Stimulated activated CD4-positive, alpha-beta T cell treated with anti-CD3 and anti-CD28 coated beads, Interleukin-1b, Interleukin-23, amount 100 ng/mL, for 24 hours (primary cell): ENCODE measurements at regions not wholly inside any gene's neighbourhood (a gene's known extent, or its start where the extent isn't known, plus 50 kb on each side); places are given as distances from the start of the nearest gene placed in this dataset.

Source experiments
- DNase-seq, 4 experiments: peaks; one replicate each; pipeline ENCODE4 v3.0.0-alpha.2; 2020; ENCODE audit warnings: low read depth in 4 of 4, low spot score in 1 of 4

DNA sequence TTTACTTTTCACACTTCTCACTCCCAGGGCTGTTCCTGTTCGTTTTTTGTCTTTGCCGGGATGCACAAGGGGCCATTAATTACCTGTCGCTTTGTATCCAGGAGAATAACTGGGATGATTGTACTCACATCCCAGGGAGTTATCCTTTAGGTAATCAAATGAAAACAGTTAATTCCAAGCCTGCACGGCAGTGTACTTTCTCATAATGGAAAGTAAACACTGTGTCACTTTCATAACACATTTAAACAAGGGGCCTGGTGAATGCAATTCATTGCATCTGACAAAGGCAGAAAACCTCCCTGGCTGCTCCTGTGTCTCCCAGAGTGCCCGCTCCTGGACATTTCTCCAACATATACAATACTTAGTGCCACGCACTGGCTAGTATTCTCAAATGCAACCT is 138.7 kb upstream of the CELF2 start:
- no peak for DNase-seq

DNA sequence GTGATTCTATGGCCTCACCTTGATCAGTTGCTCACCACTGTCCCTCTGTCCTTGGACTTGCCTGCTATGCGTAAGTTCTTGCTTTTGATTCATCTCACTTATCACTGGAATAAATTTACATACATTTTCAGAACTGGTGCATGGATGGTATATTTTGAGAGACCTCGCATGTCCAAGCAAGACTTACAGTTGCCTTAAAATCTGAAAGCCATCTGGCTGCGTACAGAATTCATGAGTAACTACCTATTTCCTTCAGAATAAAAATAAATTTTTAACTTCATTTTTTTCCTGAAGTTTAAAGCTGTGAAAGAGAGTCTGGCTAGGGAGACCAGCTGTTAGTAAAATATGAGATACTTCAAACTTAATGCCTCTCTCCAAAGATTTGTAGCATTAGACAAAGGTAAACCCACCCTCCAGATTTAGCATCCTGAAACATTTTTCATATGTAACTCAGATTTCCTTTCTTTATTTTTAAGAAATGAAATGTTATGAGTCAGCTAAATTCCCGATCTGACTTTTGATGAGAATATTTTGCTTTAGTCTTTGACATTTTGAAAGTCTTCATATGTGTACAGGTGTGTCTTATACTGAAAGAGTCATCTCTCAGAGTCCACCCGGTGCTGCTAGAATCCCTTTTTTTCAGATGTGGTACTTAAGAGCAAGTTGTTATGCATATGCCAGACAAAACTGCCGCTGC is 136.4 kb upstream of the CELF2 start:
- no peak for DNase-seq

DNA sequence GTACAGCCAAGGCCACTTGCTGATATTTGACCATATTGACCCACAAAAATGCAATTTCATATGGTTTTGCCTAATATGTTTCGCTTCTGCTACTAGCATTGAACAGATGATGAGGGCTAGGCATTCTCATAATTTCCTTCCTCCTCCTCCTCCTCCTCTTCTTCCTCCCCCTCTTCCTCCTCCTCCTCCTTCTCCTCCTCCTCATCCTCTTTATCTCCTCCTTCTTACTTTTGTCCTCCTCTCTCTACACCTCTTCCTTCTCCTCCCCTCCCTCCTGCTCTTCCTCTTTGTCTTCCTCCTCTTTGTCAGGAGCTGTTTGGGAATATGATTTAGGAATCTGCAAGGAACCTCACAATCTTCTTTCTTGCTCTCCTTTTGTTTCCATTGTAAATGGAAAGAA is 133.9 kb upstream of the CELF2 start:
- no peak for DNase-seq

DNA sequence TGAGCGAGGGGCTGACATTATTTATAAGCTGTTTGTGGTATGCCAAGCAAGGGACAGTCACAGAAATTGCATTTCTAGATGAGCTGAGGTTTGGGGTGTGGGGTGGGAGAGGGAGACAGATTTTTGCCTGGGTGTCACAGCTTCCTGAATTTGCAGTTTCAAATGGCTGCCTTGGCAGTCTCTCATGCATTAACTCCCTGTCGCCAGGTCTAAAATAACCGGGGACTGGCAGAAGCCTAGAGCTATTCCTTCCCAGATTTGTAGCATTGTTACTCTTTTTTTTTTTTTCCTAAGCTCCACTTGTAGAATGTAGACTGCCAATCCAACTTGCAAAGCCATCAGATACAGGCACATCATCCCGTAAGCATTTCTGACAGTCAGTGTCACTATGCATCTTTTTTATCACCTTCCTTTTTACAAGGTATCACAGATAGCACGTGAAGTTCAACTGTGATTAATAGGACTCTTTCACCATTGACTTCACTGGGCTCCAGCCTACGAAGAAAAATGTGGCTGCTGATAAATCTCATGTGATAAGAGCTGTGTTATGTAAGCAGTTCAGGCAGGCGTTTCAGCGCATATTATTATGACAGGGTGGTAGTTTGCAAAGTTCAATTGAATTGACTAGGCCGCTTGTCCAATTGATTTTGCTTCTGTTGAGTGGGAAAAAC is 130.7 kb upstream of the CELF2 start:
- no peak for DNase-seq

DNA sequence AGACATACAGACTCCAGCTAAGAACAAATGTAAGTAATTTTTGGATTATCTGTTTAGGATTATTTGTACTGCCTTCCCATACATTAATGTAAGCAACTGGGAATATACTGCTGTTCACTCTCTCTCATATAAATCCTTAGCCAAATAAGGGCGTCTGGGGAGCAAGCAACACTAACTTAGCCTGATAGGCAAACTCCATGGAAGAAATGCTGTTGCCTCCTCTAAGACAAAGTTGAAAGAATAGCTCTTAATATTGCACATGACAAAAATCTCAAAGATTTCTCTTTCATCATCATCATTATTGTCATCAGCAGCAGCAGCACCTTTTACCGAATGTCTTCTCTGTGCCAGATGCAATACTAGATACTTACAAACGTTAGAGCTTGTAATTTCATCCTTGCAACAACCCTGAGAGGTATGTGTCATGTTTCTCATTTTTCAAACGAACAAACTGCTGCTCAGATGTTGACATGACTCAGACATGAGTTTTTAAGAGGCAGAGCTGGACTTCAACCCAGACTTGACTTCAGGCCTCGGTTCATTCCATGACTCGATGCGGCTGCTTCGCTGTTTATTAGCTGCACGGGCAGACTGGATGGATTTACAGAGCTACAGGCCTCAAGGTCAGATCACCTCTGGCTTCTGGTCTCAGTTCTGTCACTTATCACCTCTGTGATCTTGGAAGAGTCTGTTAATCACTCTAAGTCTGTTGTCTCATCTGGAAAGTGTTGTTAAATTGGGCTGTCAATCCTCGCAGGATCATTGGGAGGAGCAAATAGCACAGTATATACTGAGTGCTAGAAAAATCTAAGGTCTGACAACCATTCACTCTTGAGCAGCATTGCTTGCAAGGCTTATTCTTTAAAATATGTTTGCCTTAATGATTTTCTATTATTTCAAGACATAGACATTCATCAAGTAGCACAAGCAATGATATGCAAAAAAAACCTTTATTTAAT is 126.3 kb upstream of the CELF2 start:
- DNase-seq = no peak

DNA sequence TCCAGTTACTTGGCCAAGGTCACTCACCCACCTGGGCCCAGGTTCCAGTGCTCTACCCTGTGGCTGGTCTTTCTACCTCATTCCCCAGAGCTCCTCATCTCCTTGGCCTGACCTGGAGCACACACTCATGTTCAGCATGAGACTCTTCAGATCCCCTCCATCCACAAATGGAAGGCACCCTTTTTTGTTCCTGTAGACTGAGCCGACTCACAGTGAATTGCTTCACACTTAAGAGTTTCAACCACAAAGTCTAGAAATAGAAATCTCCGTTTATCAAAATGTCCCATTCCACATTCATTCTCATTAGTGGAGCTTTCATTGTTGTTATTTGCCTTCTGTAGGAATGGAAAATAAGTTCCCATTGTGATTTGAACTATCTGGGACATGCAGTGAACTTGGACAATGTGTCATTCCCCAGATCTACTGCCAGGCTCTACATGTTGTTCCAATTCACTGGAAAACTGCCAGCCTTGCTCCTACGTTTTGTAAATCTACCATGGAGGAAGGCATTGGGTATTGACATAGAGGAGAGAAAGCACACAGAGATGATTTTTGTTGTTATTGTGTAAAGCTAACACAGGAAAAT is 125.3 kb upstream of the CELF2 start:
- no peak for DNase-seq

DNA sequence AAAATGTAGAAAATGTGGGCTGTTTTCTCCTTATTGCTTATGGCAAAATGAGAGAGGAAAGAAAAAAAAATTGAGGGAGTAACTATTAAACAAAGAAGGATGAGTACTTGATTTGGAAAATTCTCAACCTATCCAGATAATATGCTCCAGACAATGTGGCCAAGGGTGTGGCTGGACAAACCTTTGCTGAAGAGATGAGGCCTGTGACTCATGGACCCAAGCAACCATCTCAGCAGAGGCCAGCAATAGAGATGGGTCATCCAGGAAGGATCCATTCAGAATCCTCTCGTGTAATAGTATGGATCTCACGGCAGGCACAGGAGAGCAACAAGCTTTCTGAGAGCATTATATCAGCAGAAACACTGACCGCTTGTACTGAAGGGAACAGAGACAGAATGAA is 120.3 kb upstream of the CELF2 start:
- DNase-seq = no peak

DNA sequence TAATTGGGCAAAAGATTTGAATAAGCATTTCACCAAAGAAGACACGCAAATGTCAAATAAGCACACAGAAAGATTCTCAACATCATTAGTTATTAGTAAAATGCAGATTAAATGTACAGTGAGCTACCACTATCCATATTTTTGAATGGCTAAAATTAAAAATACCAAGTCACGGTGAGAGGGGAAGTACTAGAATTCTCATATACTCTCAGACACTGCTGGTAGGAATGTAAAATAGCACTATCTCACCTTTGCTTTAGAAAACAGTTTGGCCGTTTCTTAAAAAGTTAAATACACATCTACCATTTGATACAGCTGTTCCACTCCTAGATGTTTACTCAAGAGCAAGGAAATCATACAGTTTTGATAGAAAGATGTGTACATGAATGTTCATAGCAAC is 115.8 kb upstream of the CELF2 start:
- no peak for DNase-seq

DNA sequence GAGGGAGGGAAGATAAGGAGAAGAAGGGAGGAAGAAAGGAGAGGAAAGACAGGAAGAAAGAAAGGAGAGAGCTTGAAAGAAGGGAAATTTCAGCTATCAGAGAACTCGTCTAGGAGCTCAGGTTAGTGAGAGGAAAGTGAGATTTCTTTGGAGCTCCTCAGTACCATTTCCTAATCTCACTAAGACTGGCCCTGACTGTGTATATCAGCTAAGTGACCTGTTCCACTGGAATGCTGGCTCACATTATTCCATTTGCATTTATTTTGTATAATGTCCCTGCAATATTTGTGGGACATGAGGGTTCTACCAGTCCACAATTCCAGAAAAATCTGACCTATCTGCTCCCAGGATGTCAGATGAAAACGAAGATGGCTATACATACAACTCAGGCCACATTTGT is 114.7 kb upstream of the CELF2 start:
- DNase-seq = no peak

DNA sequence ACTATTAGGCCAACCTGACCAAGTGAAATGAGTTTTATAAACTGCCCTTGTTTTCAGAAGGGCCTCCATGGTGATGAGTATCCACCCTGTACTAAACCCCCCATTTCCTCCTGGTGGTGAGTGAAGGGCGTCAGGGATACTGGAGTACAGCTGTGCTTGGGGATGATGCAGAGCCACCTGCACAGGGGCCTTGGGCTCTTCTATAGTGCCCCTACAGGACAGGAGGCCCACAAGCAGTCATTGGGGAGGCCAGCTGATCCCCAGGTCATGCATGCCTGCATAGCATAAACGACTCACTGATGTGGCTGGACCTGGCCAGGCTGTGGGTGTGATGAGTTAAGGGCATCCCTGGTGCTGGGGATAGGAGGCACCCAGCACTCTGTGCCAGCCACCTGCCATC is 114.1 kb upstream of the CELF2 start:
- DNase-seq = no peak

DNA sequence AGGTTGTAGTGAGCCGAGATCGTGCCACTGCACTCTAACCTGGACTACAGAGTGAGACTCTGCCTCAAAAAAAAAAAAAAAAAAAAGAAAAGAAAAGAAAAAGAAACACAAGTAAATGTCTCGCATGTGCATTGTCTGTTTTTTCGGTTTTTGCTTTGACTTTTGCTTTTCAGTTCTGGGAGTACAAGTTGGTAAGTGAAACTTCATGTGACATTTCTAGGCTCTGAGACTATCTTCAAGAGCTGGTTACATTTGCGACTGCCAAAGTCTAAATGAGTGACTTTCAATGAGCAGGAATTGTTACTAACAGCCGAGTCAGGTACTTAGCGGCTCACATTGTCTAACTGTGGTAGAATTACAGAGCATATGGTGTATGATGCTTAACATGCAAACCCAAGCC is 107.0 kb upstream of the CELF2 start:
- no peak for DNase-seq

DNA sequence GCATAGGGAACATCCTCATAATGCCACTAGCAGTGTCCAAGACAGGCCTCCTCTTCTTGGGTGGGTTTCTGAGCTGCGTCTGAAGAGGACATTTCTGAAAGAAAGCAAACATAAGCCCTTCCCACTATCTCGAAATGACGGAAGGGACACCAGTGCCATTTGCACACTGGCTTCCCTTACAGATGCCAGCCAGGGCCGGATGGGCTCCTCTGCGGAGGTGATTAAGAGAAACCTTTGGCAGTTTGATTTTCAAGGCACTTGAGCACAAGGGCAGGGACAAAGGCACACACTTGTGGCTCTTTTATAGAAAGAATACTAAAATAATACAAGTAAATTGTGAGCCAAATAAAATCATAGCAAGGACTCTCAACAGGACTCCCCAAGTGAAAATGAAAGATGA is 106.6 kb upstream of the CELF2 start:
- no peak for DNase-seq

DNA sequence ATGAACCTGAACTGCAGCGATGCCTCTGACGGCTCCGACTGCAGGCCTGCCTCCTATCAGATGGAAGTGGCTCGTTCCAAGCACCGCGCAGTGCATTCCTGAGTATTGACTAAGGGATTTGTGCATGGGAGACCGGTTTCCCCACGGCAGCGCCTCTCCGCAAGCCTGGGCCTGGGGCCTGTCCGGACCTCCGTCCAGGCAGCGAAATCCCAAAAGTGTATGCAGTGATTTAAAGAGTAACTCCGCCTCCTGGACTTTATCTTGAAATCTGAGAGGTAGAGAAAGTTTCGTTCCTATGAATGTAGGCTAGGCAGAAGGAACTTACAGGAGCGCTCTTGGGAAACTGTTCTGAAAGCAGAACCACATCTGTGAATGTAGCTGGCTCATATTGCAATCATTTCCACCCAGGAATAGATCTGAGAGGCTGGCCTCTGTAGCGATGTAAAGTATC is 106.2 kb upstream of the CELF2 start:
- no peak for DNase-seq

DNA sequence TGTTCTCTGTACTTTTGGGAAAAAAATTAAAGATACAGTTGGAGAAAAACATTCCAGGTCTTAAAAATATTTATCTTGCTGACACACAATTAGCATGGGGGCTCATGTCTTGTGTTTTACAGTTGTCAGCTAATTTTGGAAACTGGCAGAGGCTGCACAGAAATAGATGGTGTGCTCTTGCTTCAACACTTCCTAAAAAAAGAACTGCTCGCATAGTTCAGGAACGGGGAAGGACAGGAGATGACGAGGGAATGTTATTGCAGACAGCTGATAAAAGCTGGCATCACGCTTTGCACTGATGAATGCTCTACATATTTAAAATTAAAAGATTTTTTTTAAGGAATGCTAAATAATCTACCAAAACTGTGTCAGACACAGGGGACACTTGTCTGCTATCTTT is 103.5 kb upstream of the CELF2 start:
- no peak for DNase-seq

DNA sequence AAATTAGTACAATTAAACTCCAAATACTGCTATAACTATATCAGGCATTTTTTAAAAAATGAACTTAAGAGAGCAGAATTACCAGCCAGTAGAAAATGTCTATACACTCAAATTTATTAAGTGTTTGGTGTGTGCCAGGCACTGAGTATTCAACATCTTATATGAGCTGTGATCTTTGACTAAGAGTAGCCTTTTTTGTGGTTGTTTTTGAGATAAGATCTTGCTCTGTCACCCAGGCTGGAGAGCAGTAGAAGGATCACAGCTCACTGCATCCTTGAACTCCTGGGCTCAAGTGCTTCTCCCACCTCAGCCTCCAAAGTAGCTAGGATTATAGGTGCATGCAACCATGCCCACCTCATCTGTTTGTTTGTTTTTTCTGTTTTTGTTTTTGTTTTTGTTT is 102.5 kb upstream of the CELF2 start:
- no peak for DNase-seq

DNA sequence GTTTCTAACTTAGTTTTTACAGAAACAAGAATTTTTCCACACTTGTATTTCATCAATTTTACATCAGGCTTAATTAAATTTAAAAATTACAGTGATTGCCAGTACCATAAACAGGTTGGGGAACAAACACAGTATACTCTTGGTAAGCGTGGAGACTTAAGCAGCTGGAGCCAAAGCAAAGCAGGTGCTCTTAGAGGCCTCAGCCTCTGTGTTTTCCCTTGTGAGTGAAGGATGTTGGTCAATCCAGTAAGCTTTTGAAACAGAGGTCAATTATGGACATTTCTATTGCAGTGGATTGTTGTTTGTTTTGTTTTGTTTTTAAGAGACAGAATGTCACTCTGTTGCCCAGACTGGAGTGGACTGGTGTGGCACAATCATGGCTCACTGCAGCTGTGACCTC is 100.6 kb upstream of the CELF2 start:
- DNase-seq = no peak

DNA sequence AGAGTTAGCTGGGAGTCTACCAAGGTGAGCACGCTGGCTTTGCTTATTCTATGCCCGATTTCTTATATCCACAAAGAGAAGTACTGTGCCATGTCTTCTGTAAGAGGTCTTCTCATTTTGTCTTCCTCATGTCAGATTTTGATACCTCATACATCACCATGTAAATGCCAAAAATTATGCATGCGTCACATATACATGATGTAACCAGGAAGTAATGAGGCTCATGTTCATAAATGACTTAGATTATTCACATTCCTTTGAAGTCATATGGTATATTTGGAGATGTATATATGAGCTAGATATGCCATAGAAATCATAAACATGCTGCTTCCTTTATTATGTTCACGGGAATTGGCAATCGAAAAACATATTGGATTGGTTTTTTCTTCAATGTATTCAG is 97.7 kb upstream of the CELF2 start:
- no peak for DNase-seq

DNA sequence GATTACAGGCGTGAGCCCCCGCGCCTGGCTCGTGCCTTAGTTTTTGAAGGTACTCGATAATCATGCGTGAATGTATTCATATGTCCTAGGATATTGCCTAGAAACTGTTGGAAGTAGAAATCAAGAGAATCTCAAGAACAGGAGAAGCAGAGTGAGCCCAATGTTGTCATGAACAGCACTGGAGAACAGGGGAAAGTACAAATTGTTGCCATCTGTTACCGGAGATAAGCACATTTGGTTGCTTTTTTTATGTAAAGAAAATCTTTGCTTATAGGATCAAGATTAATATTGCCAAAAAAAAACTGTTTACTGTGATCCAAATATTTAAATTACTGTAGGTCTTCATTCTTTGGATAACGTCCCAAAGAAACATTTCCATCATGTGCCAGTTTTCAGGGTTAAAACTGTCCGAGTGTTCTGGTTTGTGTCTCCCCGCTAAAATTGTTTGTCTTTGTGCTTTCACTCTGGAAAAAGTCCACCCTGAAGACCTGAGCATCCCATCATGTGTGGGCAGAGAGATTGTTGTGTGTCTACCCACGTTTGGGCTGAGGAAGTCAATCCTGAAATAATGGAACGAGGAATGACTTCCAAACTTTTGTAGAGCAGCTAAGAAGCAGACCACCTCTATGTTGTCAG is 95.7 kb upstream of the CELF2 start:
- DNase-seq = no peak

DNA sequence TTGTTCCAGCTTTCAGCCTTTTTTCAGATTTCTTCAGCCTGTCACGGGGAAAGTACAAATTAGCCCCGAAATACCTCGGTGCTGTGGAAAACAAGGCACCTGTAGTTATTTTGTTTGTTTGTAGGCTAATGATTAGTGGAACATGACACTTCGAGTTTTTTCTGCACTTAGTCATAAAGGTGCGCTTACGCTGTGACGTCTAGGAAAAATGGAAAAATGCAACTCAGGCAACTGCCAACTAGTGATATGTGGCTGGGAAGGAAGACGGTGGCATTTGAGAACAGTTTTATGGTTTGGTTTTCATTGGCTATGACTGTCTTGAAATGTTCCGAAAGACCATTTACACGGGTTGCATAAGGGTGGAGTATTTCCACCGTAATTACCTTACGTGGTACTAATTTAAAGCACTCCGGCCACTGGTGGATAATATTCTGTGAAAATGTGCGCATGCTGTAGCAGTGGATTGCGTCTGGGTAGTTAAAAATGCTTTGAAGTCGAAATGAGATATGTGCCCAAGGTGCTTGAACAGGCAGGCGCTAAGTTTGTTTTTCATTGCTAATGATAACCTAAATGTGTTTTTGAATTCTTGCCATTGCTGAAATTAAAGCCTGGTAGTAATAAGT is 94.5 kb upstream of the CELF2 start:
- no peak for DNase-seq

DNA sequence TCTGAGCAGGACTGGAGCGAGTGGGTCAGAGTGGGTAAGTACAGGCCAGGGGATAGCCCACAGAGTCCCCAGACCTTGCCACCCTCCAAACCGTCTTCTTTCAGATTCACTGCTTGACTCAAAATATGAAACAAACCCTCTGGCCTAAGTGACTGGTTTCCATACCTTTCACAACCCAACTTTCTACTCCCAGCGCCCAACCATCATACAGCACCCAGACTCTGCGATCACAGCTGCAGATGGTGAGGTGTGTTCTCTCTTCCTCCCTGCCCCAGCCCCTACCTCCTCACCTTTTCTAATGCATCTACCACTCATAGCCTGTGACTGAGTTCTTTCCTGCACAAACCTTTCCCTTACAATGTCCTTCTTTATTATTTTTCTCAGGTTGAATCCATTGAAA is 92.0 kb upstream of the CELF2 start:
- no peak for DNase-seq

DNA sequence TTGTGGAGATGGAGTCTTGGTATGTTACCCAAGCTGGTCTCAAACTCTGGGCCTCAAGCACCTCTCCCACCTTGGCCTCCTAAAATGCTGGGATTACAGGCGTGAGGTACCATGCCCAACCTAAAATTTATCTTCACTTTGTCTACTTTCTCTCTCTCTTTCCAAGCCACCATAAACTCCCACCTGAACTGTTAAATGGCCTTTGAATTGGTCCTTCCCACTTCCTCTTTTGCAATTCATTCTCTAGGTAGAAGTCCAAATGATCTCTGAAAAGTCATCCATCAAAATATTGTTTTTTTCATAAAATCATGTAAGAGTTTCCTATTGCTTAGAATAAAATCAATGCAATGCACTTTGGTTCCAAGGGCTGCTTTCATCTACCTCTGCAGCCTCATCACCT is 90.1 kb upstream of the CELF2 start:
- DNase-seq = no peak
